IPS-NIHi7 (cell line): ENCODE measurements at regions not wholly inside any gene's neighbourhood (a gene's known extent, or its start where the extent isn't known, plus 50 kb on each side); places are given as distances from the start of the nearest gene placed in this dataset.

Source experiments
- DNase-seq: peaks from one replicate; pipeline ENCODE4 v3.0.0; 2012; ENCODE audit warnings: mixed read lengths; ENCODE audit errors: extremely low spot score

DNA sequence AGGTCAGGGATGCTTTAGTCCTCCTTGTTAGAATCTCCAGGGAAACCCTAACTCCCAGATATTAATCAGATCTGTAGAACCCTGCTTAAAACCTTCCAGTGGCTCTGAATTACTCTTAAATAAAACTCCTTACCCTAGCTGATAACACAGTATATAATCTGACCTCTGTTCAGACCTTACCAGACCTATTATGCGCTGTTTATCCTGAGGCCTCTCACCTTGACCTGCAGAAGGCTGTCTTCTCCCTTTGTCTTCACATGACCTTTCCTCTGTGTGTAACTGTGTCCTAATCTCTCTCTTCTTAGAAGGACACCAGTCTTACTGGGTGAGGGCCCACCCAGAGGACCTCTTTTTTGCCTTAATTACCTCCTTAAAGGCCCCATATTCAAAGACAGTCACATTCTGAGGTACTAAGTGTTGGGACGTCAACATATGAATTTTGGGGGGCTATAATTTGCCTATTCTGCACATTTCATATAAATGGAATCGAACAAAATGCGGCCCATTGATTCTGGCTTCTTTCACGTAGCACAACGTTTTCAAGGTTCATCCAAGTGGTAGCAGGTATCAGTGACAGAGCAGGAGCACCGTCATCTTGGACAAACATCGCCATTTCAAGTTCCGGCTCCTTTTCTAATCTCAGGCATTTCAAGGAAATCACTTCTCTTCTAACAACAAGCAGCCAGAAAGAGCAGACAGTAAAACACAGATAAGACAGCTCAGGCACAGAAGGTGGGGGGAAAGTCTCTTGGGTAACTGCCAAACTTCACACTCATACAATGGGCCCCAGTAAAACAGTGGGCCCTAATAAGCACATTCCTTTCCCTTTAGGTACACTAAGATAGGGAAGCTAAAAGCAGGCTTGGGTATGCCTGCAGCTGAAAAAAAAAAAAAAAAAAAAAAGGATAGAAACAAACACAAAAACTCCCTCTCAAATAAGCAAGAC lies 200.2 kb upstream of the NUDT4 start:
- no peak for DNase-seq

DNA sequence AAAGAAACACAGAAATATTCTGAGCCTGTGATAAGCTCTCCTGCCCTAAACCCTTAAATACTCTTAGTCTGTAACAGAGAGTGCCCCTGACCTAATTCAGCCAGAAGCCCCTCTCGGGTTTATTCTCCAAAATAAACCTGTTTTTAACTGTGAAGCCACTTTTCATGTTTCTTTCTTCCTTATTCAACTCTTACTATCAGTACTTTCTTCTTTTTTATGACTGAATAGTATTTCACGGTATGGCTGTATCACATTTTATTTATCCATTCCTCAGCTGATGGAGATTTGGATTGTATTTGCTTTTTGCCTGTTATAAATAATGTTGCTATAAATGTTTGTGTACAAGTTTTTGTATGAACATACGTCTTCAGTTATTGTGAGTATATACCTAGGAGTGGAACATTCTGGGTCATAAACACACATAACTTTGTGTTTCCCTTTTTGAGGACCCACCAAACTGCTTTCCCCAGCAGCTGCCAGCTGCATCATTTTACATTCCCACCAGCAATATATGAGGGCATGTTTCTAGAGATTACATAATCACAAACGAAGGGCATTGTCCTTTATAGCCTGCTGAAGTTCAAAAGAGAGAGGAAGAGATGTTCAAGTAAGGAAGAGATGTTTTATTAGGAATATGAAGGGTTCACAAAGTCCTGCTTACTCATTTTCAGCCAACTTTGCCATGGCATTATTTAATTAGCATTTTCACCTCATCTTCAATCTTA lies 199.4 kb upstream of the NUDT4 start:
- DNase-seq = no peak

DNA sequence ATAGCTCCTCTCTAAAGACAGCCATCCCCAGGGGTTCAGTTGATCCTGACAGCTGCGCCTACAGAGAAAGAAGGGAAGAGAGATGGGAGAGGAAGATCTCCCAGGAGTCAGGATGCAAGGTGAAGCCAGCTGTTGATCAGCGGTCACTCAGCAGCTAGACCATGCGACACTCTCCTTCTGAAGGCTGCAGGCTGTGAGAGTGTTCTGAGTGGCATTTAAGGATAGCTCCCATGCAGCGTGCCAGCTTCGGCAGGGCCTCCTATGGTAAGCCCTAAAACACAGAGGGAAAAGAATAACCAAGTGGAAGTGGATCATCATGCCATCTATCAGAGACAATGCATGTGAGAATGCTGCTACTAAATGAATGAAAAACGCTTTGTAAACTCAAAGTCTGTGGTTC lies 197.9 kb upstream of the NUDT4 start:
- DNase-seq = no peak

DNA sequence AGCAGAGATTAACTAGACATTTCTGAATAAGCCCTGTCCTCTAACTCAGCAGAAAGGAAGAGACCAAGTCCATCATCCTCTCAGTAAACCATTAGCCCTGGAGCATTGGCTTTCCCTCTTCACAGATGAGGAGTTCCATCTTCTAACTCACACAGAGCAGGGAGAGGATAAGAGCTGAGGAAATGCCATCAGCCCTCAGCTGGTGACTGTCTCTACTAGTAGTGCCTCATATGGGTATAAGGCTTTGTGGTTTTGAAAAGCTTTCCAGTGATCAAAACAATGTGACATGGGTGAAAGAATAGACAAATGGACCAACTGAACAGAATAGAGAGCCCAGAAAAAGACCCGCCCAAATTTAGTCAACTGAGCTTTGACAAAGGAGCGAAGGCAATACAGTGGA lies 197.2 kb upstream of the NUDT4 start:
- DNase-seq = no peak

DNA sequence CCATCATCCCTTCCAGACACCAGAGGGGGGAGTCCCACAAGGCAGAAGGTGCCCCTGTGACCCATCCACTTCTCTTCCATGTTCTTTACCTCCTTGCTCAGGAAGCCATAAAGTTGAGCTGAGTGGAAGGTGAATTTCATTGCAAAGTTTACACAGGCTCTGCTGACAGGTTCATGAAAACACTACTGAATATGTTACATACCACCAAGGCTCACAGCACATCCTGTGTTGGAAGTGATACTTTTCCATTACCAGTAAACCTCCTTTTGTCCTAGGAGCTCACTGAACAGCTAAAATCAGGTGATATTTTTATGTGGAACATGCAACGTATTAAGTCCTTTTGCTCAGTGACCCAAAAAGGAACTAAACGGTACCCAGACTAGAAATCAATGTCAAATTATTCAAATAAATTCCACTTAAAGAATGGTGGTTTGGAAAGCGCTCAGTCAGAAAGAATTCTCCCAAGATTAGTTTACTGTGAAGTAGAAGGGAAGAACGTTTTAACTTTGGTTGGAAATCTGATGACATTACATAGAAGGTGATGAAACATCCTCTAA lies 196.2 kb upstream of the NUDT4 start:
- no peak for DNase-seq

DNA sequence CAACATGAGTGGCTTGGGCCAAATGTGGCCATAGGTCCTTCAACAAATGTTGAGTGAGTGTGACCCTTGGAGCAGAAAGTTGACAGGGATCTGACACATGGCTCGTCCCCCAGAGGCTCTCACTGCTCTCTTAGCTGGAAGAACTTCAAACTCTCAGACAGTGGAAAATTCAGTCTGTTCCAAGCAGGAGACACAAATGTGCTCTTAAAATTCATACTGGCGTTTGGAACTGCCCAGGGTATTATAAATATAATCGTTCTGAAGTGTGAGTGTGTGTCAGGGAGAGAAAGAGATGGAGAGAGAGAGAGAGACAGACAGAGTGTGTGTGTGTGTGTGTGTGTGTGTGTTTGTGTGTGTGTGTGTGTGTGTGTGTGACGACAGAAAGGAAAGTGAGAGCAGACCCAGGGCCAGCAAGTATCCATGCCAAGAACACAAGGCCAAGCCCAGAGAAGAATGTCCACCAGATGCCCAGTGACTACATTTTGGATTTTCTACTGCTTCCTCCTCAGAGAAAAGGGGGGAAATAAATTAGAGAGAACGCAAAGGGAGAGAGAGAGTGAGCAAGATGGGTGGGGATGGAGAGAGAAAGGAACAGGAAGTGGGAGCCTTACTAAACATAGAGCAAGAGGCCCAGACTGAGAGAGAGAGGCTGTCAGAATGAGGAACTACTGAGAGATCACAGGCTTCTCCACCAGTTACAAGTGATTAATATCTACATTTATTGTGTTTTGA lies 193.6 kb upstream of the NUDT4 start:
- DNase-seq = no peak

DNA sequence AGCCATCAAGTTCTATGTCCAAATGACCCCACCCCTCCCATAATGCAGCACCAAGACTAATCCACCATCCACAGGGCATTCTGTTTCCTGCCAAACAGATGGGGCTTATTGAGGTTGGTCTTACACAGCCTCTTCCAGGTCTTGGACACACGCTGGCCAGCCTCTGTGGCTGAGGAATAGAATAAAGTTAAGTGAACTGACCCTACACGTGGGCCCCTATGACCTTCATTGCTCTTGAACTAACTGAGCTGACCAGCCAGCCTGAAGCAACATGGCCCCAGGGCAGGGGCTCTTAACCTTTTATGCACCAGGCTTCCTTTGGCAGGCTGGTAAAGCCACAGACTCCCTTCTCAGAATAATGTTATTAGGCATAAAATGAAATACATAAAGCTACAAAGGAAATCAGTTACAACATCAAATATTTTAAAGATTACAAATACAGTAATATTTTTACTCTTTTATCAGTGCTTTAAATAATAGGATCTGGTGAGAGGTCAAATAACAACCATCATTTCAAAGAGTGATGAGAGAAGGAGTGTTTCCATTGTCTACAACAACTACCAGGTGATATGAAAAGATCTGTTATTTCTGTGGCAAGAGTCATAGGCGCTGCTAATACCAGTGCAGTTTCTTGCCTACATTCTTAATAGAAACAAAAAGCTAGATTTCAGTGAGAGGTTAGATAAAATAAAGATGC lies 192.9 kb upstream of the NUDT4 start:
- DNase-seq = no peak

DNA sequence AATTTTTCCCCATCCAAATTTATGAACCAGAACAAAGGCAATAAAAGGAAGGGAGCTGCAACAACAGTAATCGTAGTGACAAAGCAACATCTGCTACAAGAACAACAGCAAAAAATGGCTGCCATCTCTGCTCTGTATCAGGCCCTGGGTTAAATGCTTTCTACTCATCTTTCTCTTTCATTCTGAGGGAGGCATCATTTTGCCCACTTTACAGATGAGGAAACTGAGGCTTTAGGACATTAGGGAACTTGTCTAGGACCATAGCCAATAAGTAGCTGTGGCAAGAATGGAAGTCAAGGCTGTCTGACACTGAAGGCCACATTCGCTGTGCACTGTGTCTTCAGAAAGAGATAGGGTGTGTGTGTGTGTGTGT lies 192.4 kb upstream of the NUDT4 start:
- DNase-seq = no peak

DNA sequence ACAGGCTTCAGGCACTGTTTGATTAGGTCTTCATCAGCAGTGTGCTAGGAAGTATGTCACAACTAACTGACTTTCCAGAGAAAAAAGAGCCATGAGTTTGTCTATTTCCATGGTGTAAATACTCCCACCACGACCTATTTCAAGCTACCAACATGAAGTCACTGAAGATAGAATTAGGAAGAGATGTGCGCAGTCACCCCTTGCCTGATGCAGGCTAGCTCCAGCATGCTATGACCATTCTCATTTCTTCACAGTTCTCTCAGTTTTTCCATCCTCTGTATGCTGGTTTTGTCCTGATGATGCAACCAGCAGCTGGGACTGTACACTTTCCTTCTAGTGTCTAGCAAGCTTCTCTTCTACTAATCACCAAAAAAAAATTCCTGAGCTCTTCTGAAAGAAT lies 191.6 kb upstream of the NUDT4 start:
- no peak for DNase-seq

DNA sequence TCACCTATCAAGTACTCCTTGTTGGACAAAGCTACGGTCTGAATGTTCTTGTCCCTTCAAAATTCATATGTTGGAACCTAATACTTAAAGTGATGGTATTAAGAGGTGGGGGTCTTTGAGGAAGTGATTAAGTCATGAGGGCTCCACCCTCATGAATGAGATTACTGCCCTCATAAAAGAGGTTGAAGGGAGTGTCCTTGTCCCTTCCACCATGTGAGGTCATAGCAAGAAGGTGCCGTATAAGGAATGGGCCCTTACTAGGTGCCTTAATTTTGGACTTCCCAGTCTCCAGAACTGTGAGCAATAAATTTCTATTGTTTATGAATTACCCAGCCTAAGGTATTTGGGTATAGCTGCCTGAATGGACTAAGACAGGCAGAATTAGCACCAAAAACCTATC lies 191.1 kb upstream of the NUDT4 start:
- DNase-seq = no peak

DNA sequence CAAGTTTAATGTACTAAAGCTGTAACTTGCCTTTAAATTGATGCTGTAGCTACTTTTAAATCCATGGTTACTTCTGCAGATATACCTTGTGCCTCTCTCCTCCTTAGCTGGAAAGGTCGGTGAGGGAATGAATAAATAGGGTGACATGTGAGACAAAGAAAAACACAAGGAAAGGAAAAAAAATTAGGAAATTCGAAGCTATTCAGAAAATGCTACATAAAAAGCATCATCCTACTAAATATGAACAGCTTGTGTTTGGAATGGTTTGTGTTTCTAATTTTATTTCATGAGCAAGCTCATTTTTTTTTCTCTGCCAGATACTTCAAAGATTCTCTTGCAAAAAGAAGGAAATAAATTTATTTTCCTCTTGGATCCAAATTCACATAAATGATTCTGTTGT lies 186.3 kb upstream of the NUDT4 start:
- no peak for DNase-seq

DNA sequence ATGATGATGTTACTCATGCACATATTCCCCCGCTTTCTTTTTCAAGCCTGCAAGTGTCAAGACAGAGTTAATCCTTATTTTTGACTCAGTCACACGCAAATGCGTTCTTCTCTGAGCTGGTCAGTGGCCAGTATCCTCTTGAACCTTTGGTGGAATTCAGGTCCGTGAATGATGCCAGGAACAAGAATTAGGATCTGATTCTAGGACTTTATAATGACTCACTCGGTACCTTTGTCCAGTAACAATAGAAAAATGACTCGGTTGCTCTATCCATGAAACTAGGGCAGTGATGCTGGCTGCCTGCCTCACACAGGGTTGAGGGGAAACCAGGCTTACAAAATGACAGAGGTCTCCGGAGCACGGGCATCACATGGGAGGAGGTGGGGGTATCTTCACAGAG lies 185.8 kb upstream of the NUDT4 start:
- no peak for DNase-seq

DNA sequence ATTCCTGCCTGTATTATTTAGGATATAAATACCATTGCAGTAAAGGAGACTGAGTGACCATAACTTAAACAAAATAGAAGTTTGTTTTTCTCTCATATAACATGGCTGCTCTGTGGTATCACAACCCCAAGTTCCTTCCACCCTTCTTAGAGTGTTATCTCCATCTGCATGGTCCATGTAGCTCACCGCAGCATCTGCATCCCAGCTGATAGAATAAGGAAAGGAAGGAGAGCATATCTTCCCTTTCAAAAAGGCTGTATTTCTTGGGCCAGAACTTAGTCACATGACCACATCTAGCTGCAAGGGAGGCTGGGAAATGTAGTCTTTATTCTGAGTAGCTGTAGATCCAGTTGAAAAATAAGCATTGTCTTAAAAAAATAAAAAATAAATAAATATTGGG lies 184.8 kb upstream of the NUDT4 start:
- DNase-seq = no peak

DNA sequence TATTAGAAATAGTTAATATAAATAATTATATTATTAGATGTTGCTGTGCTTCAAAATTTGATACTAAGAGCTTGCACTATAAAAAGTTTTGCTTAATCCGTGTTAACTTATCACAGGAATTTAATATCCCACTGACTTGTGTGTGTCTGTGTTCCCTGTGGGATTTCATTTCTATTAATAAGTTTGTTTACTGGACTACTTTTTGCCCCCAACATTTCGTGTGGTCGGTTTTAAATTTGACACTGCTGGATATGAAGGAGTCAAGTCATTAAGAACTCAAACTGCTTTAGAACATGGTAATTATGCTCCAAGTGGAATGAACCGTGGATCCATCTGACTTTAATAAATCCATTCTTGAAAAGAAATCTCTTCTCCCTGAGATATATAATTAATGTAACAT lies 182.2 kb upstream of the NUDT4 start:
- DNase-seq = no peak

DNA sequence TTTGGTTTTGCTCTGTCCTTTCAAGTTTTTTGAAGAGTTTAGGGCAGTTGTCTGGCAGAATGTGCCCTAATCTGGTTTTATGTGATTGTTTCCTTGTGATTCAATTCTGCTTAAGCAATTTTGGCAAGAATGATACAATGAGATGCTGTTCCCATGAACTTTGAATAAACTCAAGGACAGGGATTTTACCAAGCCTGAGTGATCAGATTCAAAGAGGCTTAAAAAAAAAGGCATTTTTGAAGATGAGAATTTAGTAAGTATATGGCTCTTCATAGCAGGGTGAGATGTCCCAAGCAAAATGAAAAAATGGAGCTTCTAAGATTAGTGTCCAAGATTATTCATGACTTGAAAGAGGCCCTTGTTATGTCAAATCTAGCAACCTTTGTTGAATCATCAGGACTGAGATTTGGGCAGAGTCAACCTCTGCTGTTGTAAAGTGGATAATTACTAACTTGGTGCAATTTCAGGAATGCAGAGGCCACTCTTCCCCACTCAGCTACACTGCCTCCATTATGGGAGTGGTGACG lies 180.6 kb upstream of the NUDT4 start:
- no peak for DNase-seq

DNA sequence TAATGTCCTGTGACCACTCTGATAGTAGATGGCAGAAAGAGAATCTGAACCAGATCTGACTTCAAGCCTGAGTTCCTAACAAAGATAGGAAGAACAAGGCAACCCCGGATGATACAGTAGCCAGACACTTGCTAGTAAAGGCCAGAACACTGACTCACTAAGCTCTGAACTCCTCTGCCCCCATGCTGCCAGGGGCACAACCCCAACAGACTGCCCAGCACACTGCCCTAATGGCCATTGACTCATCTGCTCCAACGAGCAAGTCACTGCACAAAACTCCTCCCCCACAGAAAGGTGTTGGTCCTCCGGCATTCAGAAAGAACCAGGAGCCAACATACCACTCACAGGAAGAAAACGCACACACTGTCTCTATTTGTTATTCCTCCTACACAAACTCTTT lies 179.6 kb upstream of the NUDT4 start:
- peak; percentile 16 for DNase-seq

DNA sequence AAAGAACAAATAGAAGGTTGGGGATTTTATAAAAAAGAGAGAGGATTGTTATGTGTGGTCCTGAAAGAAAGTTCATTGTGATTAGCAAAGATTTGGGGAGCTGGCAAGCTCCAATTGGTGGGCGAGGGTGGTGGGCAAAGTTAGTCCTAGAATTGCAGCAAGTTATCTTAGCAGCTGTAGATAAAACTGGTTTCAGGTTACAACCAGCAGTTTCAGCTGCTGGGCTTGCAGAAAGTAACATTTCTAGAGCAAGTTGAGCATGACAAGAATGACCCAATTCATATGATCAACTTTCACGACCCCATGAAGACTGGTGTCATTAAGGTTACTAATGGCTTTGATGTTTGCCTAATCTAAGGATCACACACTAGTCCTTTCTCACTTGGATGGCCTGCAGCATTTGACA lies 177.9 kb upstream of the NUDT4 start:
- DNase-seq = no peak

DNA sequence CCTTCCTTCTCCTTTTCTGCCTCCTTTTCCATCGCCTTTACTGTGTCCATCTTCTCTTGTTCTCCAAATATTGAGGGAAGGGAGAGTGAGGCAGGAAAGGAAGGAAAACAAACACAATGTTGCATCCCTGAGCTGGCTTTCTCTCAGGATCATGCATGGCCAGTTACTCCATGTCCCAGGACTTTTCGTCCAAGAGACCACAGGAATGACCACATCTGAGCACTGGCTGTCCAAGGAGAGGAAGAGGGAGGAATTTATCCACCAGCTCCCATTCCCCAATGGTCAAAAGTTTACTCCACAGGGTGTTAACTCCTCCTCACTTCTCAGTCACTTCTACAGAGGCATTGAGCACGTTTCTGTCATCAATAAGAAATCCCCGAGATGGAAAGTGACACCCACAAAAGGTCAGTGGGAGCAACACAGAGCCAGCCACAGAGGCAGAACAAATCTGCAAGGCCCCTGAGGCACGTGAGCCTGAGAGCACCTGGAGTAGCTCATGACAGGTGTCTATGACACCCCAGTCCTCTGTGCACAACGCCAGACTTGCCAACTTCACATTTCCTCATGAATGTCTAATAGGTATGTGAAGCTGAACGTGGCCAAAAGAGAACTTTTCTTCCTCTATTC lies 177.3 kb upstream of the NUDT4 start:
- no peak for DNase-seq

DNA sequence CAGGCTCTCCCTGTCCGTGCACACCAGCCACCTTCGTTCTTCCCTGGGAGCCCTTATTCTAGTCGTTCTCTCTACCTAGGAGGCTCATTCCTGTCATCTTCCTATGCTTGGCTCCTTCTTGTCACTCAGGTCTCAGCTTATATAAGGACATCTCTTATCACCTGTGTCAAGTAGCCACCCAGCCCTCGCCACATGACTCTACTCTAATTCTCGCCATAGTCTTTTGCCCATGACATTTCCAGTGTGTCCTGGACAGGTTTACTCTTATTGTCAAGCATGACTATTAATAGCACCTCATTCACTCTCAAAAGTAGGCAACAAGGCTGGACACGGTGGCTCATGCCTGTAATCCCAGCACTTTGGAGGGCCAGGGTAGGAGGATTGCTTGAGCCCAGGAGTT lies 175.7 kb upstream of the NUDT4 start:
- no peak for DNase-seq

DNA sequence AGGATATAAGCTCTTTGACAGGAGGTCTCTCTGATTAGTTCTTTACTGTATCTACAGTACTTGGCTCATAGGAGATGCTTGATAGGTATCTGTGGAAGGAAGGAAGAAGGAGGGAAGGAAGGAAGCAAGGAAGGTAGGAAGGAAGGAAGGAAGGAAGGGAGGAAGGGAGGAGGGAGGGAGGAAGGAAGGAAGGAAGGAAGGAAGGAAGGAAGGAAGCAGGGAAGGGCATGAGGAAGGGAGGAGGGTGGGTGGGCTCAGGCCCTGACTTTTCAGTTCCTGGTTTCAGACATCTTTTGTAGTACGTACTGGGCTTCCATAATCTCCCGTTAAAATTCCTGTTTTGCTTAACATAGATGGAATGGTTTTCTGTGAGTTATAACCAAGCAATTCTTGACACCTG lies 175.0 kb upstream of the NUDT4 start:
- DNase-seq = no peak

DNA sequence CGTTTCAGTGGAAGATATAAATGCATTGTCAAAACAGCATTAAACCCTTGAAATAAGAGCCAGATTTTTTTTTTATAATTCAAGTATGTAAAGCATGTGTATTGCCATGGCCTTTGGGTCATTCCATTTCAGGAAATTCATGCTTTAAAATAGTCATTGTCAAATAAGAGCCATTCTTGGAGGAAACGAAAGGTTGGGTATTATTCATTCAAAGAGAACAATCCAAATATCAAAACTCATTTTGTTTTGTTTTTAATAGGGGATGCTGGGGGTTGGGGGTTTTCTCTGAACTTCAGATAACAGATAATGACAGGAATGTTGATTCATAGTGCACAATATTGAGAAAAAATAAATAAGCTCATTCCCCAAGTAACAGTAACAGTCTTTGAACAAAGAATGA lies 174.4 kb upstream of the NUDT4 start:
- no peak for DNase-seq
